HCT116 (cell line): ENCODE measurements at regions not wholly inside any gene's neighbourhood (a gene's known extent, or its start where the extent isn't known, plus 50 kb on each side); places are given as distances from the start of the nearest gene placed in this dataset.
A peak's percentile ranks its signal among the peaks of the same experiment; 100 is the strongest.

Source experiments
- ATAC-seq: fragments of 200-7000 bp; cut with Tn5 transposase; 2 replicates; pipeline ENCODE4 v1.9.1; 2020; ENCODE audit warnings: mild to moderate bottlenecking, moderate library complexity
- BruUV-seq: library from RNA; stranded (reverse); fragments of 400-500 nt; replicated peaks from 2 replicates; lab custom pipeline; 2021; lab: Mats Ljungman, UMichigan
- CTCF ChIA-PET: fragments of 300-600 bp; sonication (Branson Sonifier 250); formaldehyde crosslinking; loops from one replicate; lab custom pipeline; 2021; ENCODE audit warnings: antibody characterized with exemption; lab: Charles Lee
- POLR2A ChIA-PET: fragments of 300-600, 350-600 bp; sonication (Branson Sonifier 250); formaldehyde crosslinking; loops from one replicate; lab custom pipeline; 2021; ENCODE audit warnings: antibody characterized with exemption; lab: Charles Lee
- RAD21 ChIA-PET, 2 experiments: fragments of 300-600 bp; sonication (Branson Sonifier 250); formaldehyde crosslinking; loops; one replicate each; lab custom pipeline; 2023; ENCODE audit warnings: low total read pairs in 2 of 2; ENCODE audit not compliant: uncharacterized antibody in 2 of 2, unreplicated experiment in 2 of 2, low non-redundant PET in 1 of 2; lab: Charles Lee
- DNase-seq: peaks from one replicate; pipeline ENCODE4 v3.0.0-alpha.2; 2010; ENCODE audit warnings: low read depth, low spot score
- H2AFZ ChIP-seq: fragments of 200-600 bp; shearing (Covaris generic), sonication (generic); 2 replicates; pipeline ENCODE4 v1.6.1; 2017; ENCODE audit warnings: low read depth, mixed run types, mixed read lengths, antibody characterized with exemption, low read length; ENCODE audit not compliant: poor library complexity, severe bottlenecking
- H3K27ac ChIP-seq: 2 replicates; pipeline ENCODE4 v1.5.1; 2012; ENCODE audit warnings: low read depth, low read length
- H3K27me3 ChIP-seq: fragments of 200-600 bp; sonication (generic); 2 replicates; pipeline ENCODE4 v1.6.1; 2016; ENCODE audit warnings: mixed run types, low read length, mixed read lengths; ENCODE audit not compliant: insufficient read depth
- H3K36me3 ChIP-seq, 2 experiments: fragments of 200-500 bp in 1 of 2; fragments of 200-600 bp in 1 of 2; sonication (Bioruptor generic) in 1 of 2; sonication (generic) in 1 of 2; 2 replicates each; pipeline versions ENCODE4 v1.5.1 to v1.6.1; 2014 to 2016; ENCODE audit warnings: low read length in 2 of 2, inconsistent platforms in 1 of 2, mixed read lengths in 1 of 2, mixed run types in 1 of 2; ENCODE audit not compliant: insufficient read depth in 2 of 2, control insufficient read depth in 1 of 2
- H3K4me1 ChIP-seq, 2 experiments: fragments of 200-600 bp in 1 of 2; sonication (generic) in 1 of 2; 2 replicates each; pipeline versions ENCODE4 v1.5.1 to v1.6.1; 2012 to 2017; ENCODE audit warnings: low read length in 2 of 2, inconsistent platforms in 1 of 2, mild to moderate bottlenecking in 1 of 2, mixed read lengths in 1 of 2, mixed run types in 1 of 2, moderate library complexity in 1 of 2; ENCODE audit not compliant: insufficient read depth in 2 of 2, control insufficient read depth in 1 of 2
- H3K4me2 ChIP-seq: fragments of 200-600 bp; sonication (generic); 2 replicates; pipeline ENCODE4 v1.6.1; 2017; ENCODE audit warnings: mixed run types, low read length, mixed read lengths
- H3K4me3 ChIP-seq, 2 experiments: fragments of 200-600 bp in 1 of 2; sonication (generic) in 1 of 2; replicated peaks in 1 of 2; 2 replicates each; pipeline ENCODE4 v1.5.1; 2011 to 2016; ENCODE audit warnings: low read length in 2 of 2, control low read depth in 1 of 2, low read depth in 1 of 2, mild to moderate bottlenecking in 1 of 2, mixed read lengths in 1 of 2, mixed run types in 1 of 2
- H3K79me2 ChIP-seq: fragments of 200-600 bp; sonication (generic); 2 replicates; pipeline ENCODE4 v1.6.1; 2017; ENCODE audit warnings: mild to moderate bottlenecking, mixed run types, low read length, moderate library complexity, mixed read lengths; ENCODE audit not compliant: insufficient read depth
- H3K9ac ChIP-seq: fragments of 200-600 bp; sonication (generic); 2 replicates; pipeline ENCODE4 v1.6.1; 2016; ENCODE audit warnings: low read length, mixed read lengths
- H3K9me2 ChIP-seq: fragments of 200-600 bp; sonication (generic), shearing (Covaris generic); 2 replicates; pipeline ENCODE4 v1.6.1; 2017; ENCODE audit warnings: mixed run types, mild to moderate bottlenecking, moderate library complexity; ENCODE audit not compliant: insufficient read depth
- H3K9me3 ChIP-seq, 2 experiments: fragments of 200-500 bp in 1 of 2; fragments of 200-600 bp in 1 of 2; sonication (Bioruptor generic) in 1 of 2; sonication (generic) in 1 of 2; 2 replicates each; pipeline ENCODE4 v1.6.1; 2014 to 2017; ENCODE audit warnings: low read length in 2 of 2, mixed read lengths in 2 of 2, inconsistent platforms in 1 of 2, low read depth in 1 of 2, mild to moderate bottlenecking in 1 of 2, mixed run types in 1 of 2, moderate library complexity in 1 of 2; ENCODE audit not compliant: control insufficient read depth in 1 of 2, insufficient read depth in 1 of 2
- H4K20me1 ChIP-seq: fragments of 200-600 bp; sonication (generic), shearing (Covaris generic); 2 replicates; pipeline ENCODE4 v1.6.1; 2017; ENCODE audit warnings: mixed run types, mild to moderate bottlenecking, moderate library complexity; ENCODE audit not compliant: insufficient read depth
- ATF3 ChIP-seq: IDR thresholded peaks from 2 replicates; pipeline ENCODE4 v1.6.1; 2012
- CBX3 ChIP-seq: IDR thresholded peaks from 2 replicates; pipeline ENCODE4 v1.6.1; 2012; ENCODE audit warnings: low read depth
- CEBPB ChIP-seq: IDR thresholded peaks from 2 replicates; pipeline ENCODE4 v1.6.1; 2012; ENCODE audit warnings: low read depth
- ELF1 ChIP-seq: IDR thresholded peaks from 2 replicates; pipeline ENCODE4 v1.6.1; 2012; ENCODE audit warnings: low read depth, borderline replicate concordance
- FOSL1 ChIP-seq: IDR thresholded peaks from 2 replicates; pipeline ENCODE4 v1.6.1; 2012; ENCODE audit warnings: low read depth
- JUND ChIP-seq: IDR thresholded peaks from 2 replicates; pipeline ENCODE4 v1.6.1; 2012
- MAX ChIP-seq: IDR thresholded peaks from 2 replicates; pipeline ENCODE4 v1.6.1; 2012
- POLR2A ChIP-seq: IDR thresholded peaks from 2 replicates; pipeline ENCODE4 v1.7.0; 2011; ENCODE audit warnings: borderline replicate concordance; ENCODE audit not compliant: insufficient read depth, insufficient read length; ENCODE audit errors: extremely low read depth
- POLR2AphosphoS5 ChIP-seq: IDR thresholded peaks from 2 replicates; pipeline ENCODE4 v1.6.1; 2011; ENCODE audit warnings: mild to moderate bottlenecking, low read depth, low read length, moderate library complexity
- REST ChIP-seq: IDR thresholded peaks from 2 replicates; pipeline ENCODE4 v1.6.1; 2012; ENCODE audit warnings: low read depth
- SP1 ChIP-seq: IDR thresholded peaks from 2 replicates; pipeline ENCODE4 v1.6.1; 2012; ENCODE audit warnings: low read depth
- YY1 ChIP-seq: IDR thresholded peaks from 2 replicates; pipeline ENCODE4 v1.6.1; 2011; ENCODE audit warnings: low read length, low read depth, moderate library complexity, mild to moderate bottlenecking; ENCODE audit not compliant: insufficient replicate concordance; ENCODE audit errors: extremely low read depth
- ZFX ChIP-seq: fragments of 450-650 bp; IDR thresholded peaks from 2 replicates; pipeline ENCODE4 v1.6.1; 2017
- intact Hi-C: fragments of 100-400 bp; cut with micrococcal nuclease; formaldehyde crosslinking; loops from 2 replicates; pipeline ENCODE4 v1.10.0; 2022

GRCh38 chr2:239758279-239758877, 266.8 kb downstream of the NDUFA10 start:
- peak overlapping the region; percentile 14; the same call in 1 of the 2 replicates for H3K4me2 ChIP-seq

More at GRCh38 chr2:239758279-239758877, 266.8 kb downstream of the NDUFA10 start:
- ATAC-seq, result no peak
- POLR2A ChIA-PET, result interaction anchor here (0.6 kb wide), 1 partner anchor 521 kb away, joined by 3 read pairs; no protein-coding TSS in a partner anchor
- intact Hi-C loops, result no loop called here
- Histone ChIP-seq H3K79me2 (no peaks in the 10 kb centered on the region), H3K9me2 (no peaks in the 10 kb centered on the region), H3K9me3 (peaks cover 0 to 7% of the 10 kb centered on the region in 2 experiments; a peak in 1 of 4 replicates), H4K20me1 (no peaks in the 10 kb centered on the region), H3K27me3 (peaks cover 4% of the 10 kb centered on the region; the same call in 1 of the 2 replicates), H3K9ac (no peak overlapping the region), H3K36me3 (no peaks in the 10 kb centered on the region), H3K4me1 (peaks cover 0 to 9% of the 10 kb centered on the region in 2 experiments; a peak in 3 of 4 replicates), H3K27ac (no peak overlapping the region), H3K4me3 (no peak overlapping the region), H2AFZ (no peak overlapping the region)
- CTCF ChIA-PET, result no interaction called here
- TF ChIP-seq POLR2AphosphoS5 (no peak), MAX (no peak), POLR2A (no peak), ZFX (no peak), SP1 (no peak), CEBPB (no peak), REST (no peak), FOSL1 (no peak), ATF3 (no peak), CBX3 (no peak), ELF1 (no peak), YY1 (no peak), JUND (no peak)
- DNase-seq, result no peak
- RAD21 ChIA-PET, result no interaction called here
- no TSS peak for BruUV-seq
